ENCODE measurements at regions not wholly inside any gene's neighbourhood (a gene's known extent, or its start where the extent isn't known, plus 50 kb on each side); places are given as distances from the start of the nearest gene placed in this dataset.

- DNase-seq (ENCODE audit: low read depth in 2 of 2) = no peak
These were observed 57.8 kb upstream of the TBC1D5 start for GRCh38 chr3:17800232-17800631.

GRCh38 chr3:17799312-17799711 is 56.9 kb upstream of the TBC1D5 start:
- DNase-seq (ENCODE audit: low read depth in 2 of 2) = no peak

- no peak for DNase-seq (ENCODE audit: low read depth in 2 of 2)
These were observed 55.6 kb upstream of the TBC1D5 start for GRCh38 chr3:17798000-17798399.

GRCh38 chr3:17795711-17796110 is 53.3 kb upstream of the TBC1D5 start:
- no peak for DNase-seq (ENCODE audit: low read depth in 2 of 2)

GRCh38 chr3:17795280-17795679 is 52.8 kb upstream of the TBC1D5 start:
- no peak for DNase-seq (ENCODE audit: low read depth in 2 of 2)

DNA sequence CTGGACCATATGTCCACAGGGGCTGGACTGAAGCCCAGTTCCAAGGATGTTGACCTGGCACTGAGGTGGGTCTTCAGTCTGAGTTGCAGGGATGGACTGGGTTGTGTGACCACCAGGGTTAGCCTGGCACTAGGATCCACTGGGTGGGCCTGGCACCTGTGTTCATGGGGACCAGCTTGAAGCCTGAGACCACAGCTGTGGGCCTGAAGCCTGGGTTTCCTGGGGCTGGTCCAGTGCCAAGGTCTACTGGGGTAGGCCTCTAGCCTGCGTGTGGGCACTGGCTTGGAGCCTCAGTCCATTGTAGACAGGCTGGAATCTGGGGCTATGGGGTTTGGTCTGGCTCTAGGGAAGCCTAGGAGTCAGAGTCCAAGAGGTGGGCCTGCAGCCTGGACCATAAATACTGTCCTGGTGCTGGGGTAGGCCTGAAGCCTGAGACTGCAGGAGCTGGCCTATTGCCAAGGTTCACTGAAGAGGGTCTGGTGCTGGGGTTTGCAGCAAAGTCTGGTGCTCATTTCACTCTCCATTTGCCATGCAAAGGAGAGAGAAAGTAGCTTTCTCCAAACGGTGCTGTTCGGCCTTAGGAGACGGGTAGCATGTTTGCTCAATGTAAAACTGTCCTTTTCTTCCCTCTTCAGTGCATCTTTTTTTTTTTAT is 51.2 kb upstream of the TBC1D5 start:
- DNase-seq (ENCODE audit: low read depth in 2 of 2) = no peak

All from stimulated activated CD8-positive, alpha-beta memory T cell treated with anti-CD3 and anti-CD28 coated beads, Interleukin-15, amount 100 ng/mL, for 4 hours (primary cell).